Neural progenitor cell (in vitro differentiated cells): ENCODE measurements at regions not wholly inside any gene's neighbourhood (a gene's known extent, or its start where the extent isn't known, plus 50 kb on each side); places are given as distances from the start of the nearest gene placed in this dataset.

Experiments used
- DNase-seq: peaks from one replicate; pipeline ENCODE4 v3.0.0-alpha.2; 2016; ENCODE audit warnings: low spot score
- H2AFZ ChIP-seq: fragments of 200-600 bp; sonication (generic); replicated peaks from 2 replicates; pipeline ENCODE4 v1.6.1; 2016; ENCODE audit warnings: antibody characterized with exemption
- H3F3A ChIP-seq: fragments of 200-600 bp; sonication (generic); 2 replicates; pipeline ENCODE4 v1.6.1; 2016; ENCODE audit warnings: antibody characterized with exemption, low read depth
- H3K27ac ChIP-seq: fragments of 200-600 bp; sonication (generic); 2 replicates; pipeline ENCODE4 v1.5.1; 2016; ENCODE audit warnings: mild to moderate bottlenecking
- H3K27me3 ChIP-seq: fragments of 200-600 bp; sonication (generic); 2 replicates; pipeline ENCODE4 v1.6.1; 2016; ENCODE audit warnings: mild to moderate bottlenecking, moderate library complexity
- H3K36me3 ChIP-seq: fragments of 200-600 bp; sonication (generic); 2 replicates; pipeline ENCODE4 v1.5.1; 2016
- H3K4me1 ChIP-seq: fragments of 200-600 bp; sonication (generic); 2 replicates; pipeline ENCODE4 v1.6.1; 2016; ENCODE audit warnings: mixed run types
- H3K4me2 ChIP-seq: fragments of 200-600 bp; sonication (generic); 2 replicates; pipeline ENCODE4 v1.6.1; 2016
- H3K4me3 ChIP-seq: fragments of 200-600 bp; sonication (generic); 2 replicates; pipeline ENCODE4 v1.5.1; 2016
- H3K79me2 ChIP-seq: fragments of 200-600 bp; sonication (generic); 2 replicates; pipeline ENCODE4 v1.6.1; 2016; ENCODE audit warnings: low read depth
- H3K9ac ChIP-seq: fragments of 200-600 bp; sonication (generic); 2 replicates; pipeline ENCODE4 v1.6.1; 2016
- H3K9me3 ChIP-seq: fragments of 200-600 bp; sonication (generic); 2 replicates; pipeline ENCODE4 v1.5.1; 2016; ENCODE audit warnings: low read depth
- H4K20me1 ChIP-seq: fragments of 200-600 bp; sonication (generic); 2 replicates; pipeline ENCODE4 v1.6.1; 2016; ENCODE audit warnings: low read depth
- H3K27ac Mint-ChIP-seq: 3 replicates; pipeline ENCODE4 v1.8.0; 2021; ENCODE audit warnings: mixed read lengths
- H3K27me3 Mint-ChIP-seq: 2 replicates; pipeline ENCODE4 v1.8.0; 2022; ENCODE audit warnings: low read depth, mild to moderate bottlenecking, inconsistent platforms, moderate library complexity, mixed read lengths; ENCODE audit not compliant: insufficient read depth
- H3K36me3 Mint-ChIP-seq: 3 replicates; pipeline ENCODE4 v1.8.0; 2021; ENCODE audit warnings: mixed read lengths
- H3K4me1 Mint-ChIP-seq: 3 replicates; pipeline ENCODE4 v1.8.0; 2021; ENCODE audit warnings: mixed read lengths
- H3K4me3 Mint-ChIP-seq: 3 replicates; pipeline ENCODE4 v1.8.0; 2021; ENCODE audit warnings: mild to moderate bottlenecking, moderate library complexity, mixed read lengths
- H3K9me3 Mint-ChIP-seq: 3 replicates; pipeline ENCODE4 v1.8.0; 2020; ENCODE audit warnings: mixed read lengths
- EZH2 ChIP-seq: fragments of 200-600 bp; sonication (generic); IDR thresholded peaks from 2 replicates; pipeline ENCODE4 v1.6.1; 2017; ENCODE audit warnings: antibody characterized with exemption, mild to moderate bottlenecking, moderate library complexity
- EZH2phosphoT487 ChIP-seq: fragments of 200-600 bp; sonication (generic); IDR thresholded peaks from 2 replicates; pipeline ENCODE4 v1.6.1; 2017; ENCODE audit warnings: antibody characterized with exemption
- TF ChIP-seq, protein P1 (sequence below): fragments of 200-600 bp; sonication (generic); IDR thresholded peaks from 2 replicates; pipeline ENCODE4 v1.5.1; 2017; ENCODE audit warnings: antibody characterized with exemption, mild to moderate bottlenecking

- H3K9ac ChIP-seq, result no peak overlapping the region
- H3K4me2 ChIP-seq, result no peak overlapping the region
- no peak overlapping the region for H2AFZ ChIP-seq
- H3K27me3 Mint-ChIP-seq, result peaks cover 2% of the 10 kb centered on the region
- H3K27ac ChIP-seq, result no peak overlapping the region
- H3K9me3 ChIP-seq, result no peaks in the 10 kb centered on the region
- H3K27ac Mint-ChIP-seq, result no peak overlapping the region
- no peaks in the 10 kb centered on the region for H3F3A ChIP-seq
- H3K4me1 ChIP-seq, result peaks cover 4% of the 10 kb centered on the region
- DNase-seq, result no peak
- H4K20me1 ChIP-seq, result peaks cover 100% of the 10 kb centered on the region
- H3K4me3 Mint-ChIP-seq, result no peak overlapping the region
- TF ChIP-seq, protein P1, sequence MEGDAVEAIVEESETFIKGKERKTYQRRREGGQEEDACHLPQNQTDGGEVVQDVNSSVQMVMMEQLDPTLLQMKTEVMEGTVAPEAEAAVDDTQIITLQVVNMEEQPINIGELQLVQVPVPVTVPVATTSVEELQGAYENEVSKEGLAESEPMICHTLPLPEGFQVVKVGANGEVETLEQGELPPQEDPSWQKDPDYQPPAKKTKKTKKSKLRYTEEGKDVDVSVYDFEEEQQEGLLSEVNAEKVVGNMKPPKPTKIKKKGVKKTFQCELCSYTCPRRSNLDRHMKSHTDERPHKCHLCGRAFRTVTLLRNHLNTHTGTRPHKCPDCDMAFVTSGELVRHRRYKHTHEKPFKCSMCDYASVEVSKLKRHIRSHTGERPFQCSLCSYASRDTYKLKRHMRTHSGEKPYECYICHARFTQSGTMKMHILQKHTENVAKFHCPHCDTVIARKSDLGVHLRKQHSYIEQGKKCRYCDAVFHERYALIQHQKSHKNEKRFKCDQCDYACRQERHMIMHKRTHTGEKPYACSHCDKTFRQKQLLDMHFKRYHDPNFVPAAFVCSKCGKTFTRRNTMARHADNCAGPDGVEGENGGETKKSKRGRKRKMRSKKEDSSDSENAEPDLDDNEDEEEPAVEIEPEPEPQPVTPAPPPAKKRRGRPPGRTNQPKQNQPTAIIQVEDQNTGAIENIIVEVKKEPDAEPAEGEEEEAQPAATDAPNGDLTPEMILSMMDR, result no peak
- TF ChIP-seq EZH2 (no peak), EZH2phosphoT487 (no peak)
- peaks cover 99% of the 10 kb centered on the region for H3K79me2 ChIP-seq
- peaks cover 4% of the 10 kb centered on the region for H3K36me3 ChIP-seq
- H3K27me3 ChIP-seq, result no peaks in the 10 kb centered on the region
- H3K36me3 Mint-ChIP-seq, result peaks cover 51% of the 10 kb centered on the region
- no peaks in the 10 kb centered on the region for H3K9me3 Mint-ChIP-seq
- H3K4me3 ChIP-seq, result no peak overlapping the region
- H3K4me1 Mint-ChIP-seq, result peaks cover 5% of the 10 kb centered on the region
Measured at GRCh38 chr9:94175669-94176068, 83.4 kb upstream of the ZNF169 start.

- H3K27ac ChIP-seq, result no peak overlapping the region
Measured at GRCh38 chr9:94176608-94177007, 82.5 kb upstream of the ZNF169 start.

GRCh38 chr9:94178927-94179326 lies 80.2 kb upstream of the ZNF169 start:
- H3K36me3 Mint-ChIP-seq, result peaks cover 49% of the 10 kb centered on the region
- peaks cover 8% of the 10 kb centered on the region for H3K4me1 Mint-ChIP-seq
- Histone ChIP-seq H3K4me1 (peaks cover 4% of the 10 kb centered on the region), H3F3A (peaks cover 8% of the 10 kb centered on the region), H3K9me3 (no peaks in the 10 kb centered on the region), H3K27me3 (no peaks in the 10 kb centered on the region), H3K9ac (no peak overlapping the region), H3K4me3 (no peak overlapping the region), H3K27ac (no peak overlapping the region), H3K79me2 (peaks cover 68% of the 10 kb centered on the region), H3K36me3 (peaks cover 4% of the 10 kb centered on the region), H2AFZ (no peak overlapping the region), H4K20me1 (peaks cover 79% of the 10 kb centered on the region), H3K4me2 (no peak overlapping the region)
- no peak for DNase-seq
- H3K27me3 Mint-ChIP-seq, result peaks cover 4% of the 10 kb centered on the region
- TF ChIP-seq, protein P1, result no peak
- TF ChIP-seq EZH2 (no peak), EZH2phosphoT487 (no peak)
- no peaks in the 10 kb centered on the region for H3K9me3 Mint-ChIP-seq
- no peak overlapping the region for H3K4me3 Mint-ChIP-seq
- no peak overlapping the region for H3K27ac Mint-ChIP-seq

More at GRCh38 chr9:94176608-94177007, 82.5 kb upstream of the ZNF169 start:
- DNase-seq, result no peak
- Histone ChIP-seq H3K27me3 (no peaks in the 10 kb centered on the region), H4K20me1 (peaks cover 99% of the 10 kb centered on the region), H3K4me2 (no peak overlapping the region), H3K4me1 (peaks cover 4% of the 10 kb centered on the region), H3K79me2 (peaks cover 91% of the 10 kb centered on the region), H3K36me3 (peaks cover 4% of the 10 kb centered on the region), H3K4me3 (no peak overlapping the region), H3K9me3 (no peaks in the 10 kb centered on the region), H2AFZ (no peak overlapping the region), H3K9ac (no peak overlapping the region), H3F3A (peaks cover 5% of the 10 kb centered on the region)
- TF ChIP-seq EZH2 (no peak), EZH2phosphoT487 (no peak)
- TF ChIP-seq, protein P1, result no peak
- Mint-ChIP-seq H3K27me3 (peaks cover 2% of the 10 kb centered on the region), H3K9me3 (no peaks in the 10 kb centered on the region), H3K36me3 (peaks cover 52% of the 10 kb centered on the region), H3K27ac (no peak overlapping the region), H3K4me1 (peaks cover 8% of the 10 kb centered on the region), H3K4me3 (no peak overlapping the region)
